Trophoblast cell (in vitro differentiated cells and primary cell): ENCODE measurements at regions not wholly inside any gene's neighbourhood (a gene's known extent, or its start where the extent isn't known, plus 50 kb on each side); places are given as distances from the start of the nearest gene placed in this dataset.

Experiments
- DNase-seq, 2 donors: peaks; one replicate each; pipeline ENCODE4 v3.0.0-alpha.2; 2016
- H2AFZ ChIP-seq: 2 replicates; pipeline ENCODE4 v1.6.1; 2013; ENCODE audit warnings: low read length, moderate library complexity, mild to moderate bottlenecking; ENCODE audit not compliant: insufficient read depth, poor library complexity
- H2AK5ac ChIP-seq: 2 replicates; pipeline ENCODE4 v1.6.1; 2013; ENCODE audit warnings: mild to moderate bottlenecking, low read length
- H2BK120ac ChIP-seq: 2 replicates; pipeline ENCODE4 v1.6.1; 2013; ENCODE audit warnings: low read length, mild to moderate bottlenecking, moderate library complexity; ENCODE audit not compliant: insufficient read depth, poor library complexity
- H2BK12ac ChIP-seq: 2 replicates; pipeline ENCODE4 v1.6.1; 2013; ENCODE audit warnings: mild to moderate bottlenecking, low read length, moderate library complexity
- H2BK5ac ChIP-seq: 2 replicates; pipeline ENCODE4 v1.6.1; 2013; ENCODE audit warnings: low read length, low read depth, moderate library complexity, mild to moderate bottlenecking; ENCODE audit not compliant: poor library complexity
- H3K14ac ChIP-seq: 2 replicates; pipeline ENCODE4 v1.6.1; 2013; ENCODE audit warnings: mild to moderate bottlenecking, low read length
- H3K18ac ChIP-seq: 2 replicates; pipeline ENCODE4 v1.6.1; 2013; ENCODE audit warnings: mild to moderate bottlenecking, low read length
- H3K23ac ChIP-seq: 2 replicates; pipeline ENCODE4 v1.6.1; 2013; ENCODE audit warnings: low read length
- H3K27ac ChIP-seq: 2 replicates; pipeline ENCODE4 v1.5.1; 2013; ENCODE audit warnings: low read depth, mild to moderate bottlenecking, inconsistent platforms, low read length, moderate library complexity
- H3K27me3 ChIP-seq: 2 replicates; pipeline ENCODE4 v1.6.1; 2013; ENCODE audit warnings: inconsistent platforms, mild to moderate bottlenecking, low read length, moderate library complexity; ENCODE audit not compliant: insufficient read depth
- H3K36me3 ChIP-seq, 2 experiments: 1 replicate in 1 of 2; 2 replicates in 1 of 2; pipeline ENCODE4 v1.6.1; 2013; ENCODE audit warnings: low read length in 2 of 2, mild to moderate bottlenecking in 2 of 2, moderate library complexity in 1 of 2; ENCODE audit not compliant: insufficient read depth in 2 of 2, control insufficient read depth in 1 of 2
- H3K4ac ChIP-seq: 2 replicates; pipeline ENCODE4 v1.6.1; 2013; ENCODE audit warnings: low read depth, mild to moderate bottlenecking, low read length, moderate library complexity
- H3K4me1 ChIP-seq, 2 experiments: 1 replicate in 1 of 2; 2 replicates in 1 of 2; pipeline ENCODE4 v1.6.1; 2013; ENCODE audit warnings: low read length in 2 of 2, mild to moderate bottlenecking in 2 of 2, moderate library complexity in 1 of 2; ENCODE audit not compliant: insufficient read depth in 2 of 2, control insufficient read depth in 1 of 2
- H3K4me2 ChIP-seq: 2 replicates; pipeline ENCODE4 v1.6.1; 2013; ENCODE audit warnings: inconsistent platforms, mild to moderate bottlenecking, low read length, moderate library complexity
- H3K4me3 ChIP-seq: 2 replicates; pipeline ENCODE4 v1.5.1; 2013; ENCODE audit warnings: mild to moderate bottlenecking, low read depth, low read length, inconsistent platforms
- H3K79me1 ChIP-seq: one replicate; pipeline ENCODE4 v1.6.1; 2013; ENCODE audit warnings: low read length
- H3K79me2 ChIP-seq: 2 replicates; pipeline ENCODE4 v1.6.1; 2013; ENCODE audit warnings: low read length, mild to moderate bottlenecking; ENCODE audit not compliant: control insufficient read depth, insufficient read depth, poor library complexity
- H3K9ac ChIP-seq: 2 replicates; pipeline ENCODE4 v1.6.1; 2013; ENCODE audit warnings: mild to moderate bottlenecking, low read length
- H3K9me3 ChIP-seq: 2 replicates; pipeline ENCODE4 v1.6.1; 2013; ENCODE audit warnings: low read depth, mild to moderate bottlenecking, control low read depth, inconsistent platforms, low read length; ENCODE audit not compliant: insufficient read depth
- H4K12ac ChIP-seq: 2 replicates; pipeline ENCODE4 v1.6.1; 2013; ENCODE audit warnings: low read depth, mild to moderate bottlenecking, low read length, moderate library complexity
- H4K8ac ChIP-seq: 2 replicates; pipeline ENCODE4 v1.6.1; 2013; ENCODE audit warnings: low read depth, mild to moderate bottlenecking, low read length, moderate library complexity
- H4K91ac ChIP-seq: one replicate; pipeline ENCODE4 v1.6.1; 2013; ENCODE audit warnings: low read depth, mild to moderate bottlenecking, low read length, moderate library complexity
- WGBS: extraction: QIAGEN DNeasy Blood & Tissue Kit; methylation state at CpG from one replicate; pipeline ENCODE4 v1.1.7; 2013; ENCODE audit warnings: missing lambda C conversion rate; ENCODE audit not compliant: insufficient read length, insufficient coverage; ENCODE audit errors: extremely low coverage; 5-methylcytosine and 5-hydroxymethylcytosine counted together

GRCh38 chr2:17442334-17442733, 75.9 kb downstream of the RAD51AP2 start:
- Histone ChIP-seq H4K8ac (no peak overlapping the region), H3K4me2 (no peak overlapping the region), H3K4me1 (peaks cover 5 to 7% of the 10 kb centered on the region in 2 experiments), H3K27ac (no peak overlapping the region), H3K4ac (no peak overlapping the region), H2AFZ (no peak overlapping the region), H4K12ac (no peak overlapping the region), H3K23ac (no peak overlapping the region), H4K91ac (no peak overlapping the region), H3K79me2 (no peaks in the 10 kb centered on the region), H3K4me3 (no peak overlapping the region), H3K79me1 (no peaks in the 10 kb centered on the region), H3K18ac (no peak overlapping the region), H3K9ac (no peak overlapping the region), H3K14ac (no peak overlapping the region), H2BK5ac (no peak overlapping the region), H3K9me3 (no peaks in the 10 kb centered on the region), H3K27me3 (no peaks in the 10 kb centered on the region), H2BK120ac (no peak overlapping the region), H2BK12ac (no peak overlapping the region), H3K36me3 (no peaks in the 10 kb centered on the region), H2AK5ac (no peak overlapping the region)
- DNase-seq: peak; percentile 21 to 64
- no CpG with 5 or more reads among the region's 2 CpGs for WGBS

- Histone ChIP-seq H3K9ac (no peak overlapping the region), H2AFZ (no peak overlapping the region), H3K4me3 (no peak overlapping the region), H3K4me2 (no peak overlapping the region), H3K27ac (no peak overlapping the region), H4K12ac (no peak overlapping the region), H3K18ac (no peak overlapping the region), H3K23ac (no peak overlapping the region), H3K9me3 (no peaks in the 10 kb centered on the region), H4K91ac (no peak overlapping the region), H3K36me3 (no peaks in the 10 kb centered on the region), H3K27me3 (no peaks in the 10 kb centered on the region), H2BK12ac (no peak overlapping the region), H2AK5ac (no peak overlapping the region), H3K79me2 (no peaks in the 10 kb centered on the region), H2BK120ac (no peak overlapping the region), H3K4me1 (peaks cover 5 to 7% of the 10 kb centered on the region in 2 experiments), H3K79me1 (no peaks in the 10 kb centered on the region), H3K4ac (no peak overlapping the region), H3K14ac (no peak overlapping the region), H4K8ac (no peak overlapping the region), H2BK5ac (no peak overlapping the region)
- DNase-seq: no peak
- no CpG with 5 or more reads among the region's 9 CpGs for WGBS
These were observed 76.5 kb downstream of the RAD51AP2 start for GRCh38 chr2:17441790-17442189.

- no peak overlapping the region for H2BK12ac ChIP-seq
- H2BK120ac ChIP-seq: no peak overlapping the region
- H3K23ac ChIP-seq: no peak overlapping the region
- H2AK5ac ChIP-seq: no peak overlapping the region
- no peak overlapping the region for H3K4ac ChIP-seq
- WGBS: no CpG with 5 or more reads among the region's 4 CpGs
- no peak overlapping the region for H4K91ac ChIP-seq
- no peak overlapping the region for H3K27ac ChIP-seq
- H3K4me1 ChIP-seq: peaks cover 5 to 7% of the 10 kb centered on the region in 2 experiments
- no peaks in the 10 kb centered on the region for H3K9me3 ChIP-seq
- no peaks in the 10 kb centered on the region for H3K36me3 ChIP-seq
- H4K12ac ChIP-seq: no peak overlapping the region
- no peak overlapping the region for H3K9ac ChIP-seq
- H3K79me1 ChIP-seq: no peaks in the 10 kb centered on the region
- H3K18ac ChIP-seq: no peak overlapping the region
- H3K4me3 ChIP-seq: no peak overlapping the region
- no peaks in the 10 kb centered on the region for H3K79me2 ChIP-seq
- H3K14ac ChIP-seq: no peak overlapping the region
- DNase-seq: no peak
- H4K8ac ChIP-seq: no peak overlapping the region
- H2AFZ ChIP-seq: no peak overlapping the region
- H3K27me3 ChIP-seq: no peaks in the 10 kb centered on the region
- H2BK5ac ChIP-seq: no peak overlapping the region
- no peak overlapping the region for H3K4me2 ChIP-seq
These were observed 77.0 kb downstream of the RAD51AP2 start for GRCh38 chr2:17441055-17441771.

- H3K36me3 ChIP-seq: no peaks in the 10 kb centered on the region
- no peak overlapping the region for H3K14ac ChIP-seq
- no peak overlapping the region for H3K23ac ChIP-seq
- H3K4ac ChIP-seq: no peak overlapping the region
- no peak overlapping the region for H4K91ac ChIP-seq
- no peak overlapping the region for H2AFZ ChIP-seq
- no peak overlapping the region for H2AK5ac ChIP-seq
- H2BK12ac ChIP-seq: no peak overlapping the region
- H4K12ac ChIP-seq: no peak overlapping the region
- no peak overlapping the region for H3K9ac ChIP-seq
- H3K27ac ChIP-seq: no peak overlapping the region
- H3K4me1 ChIP-seq: no peaks in the 10 kb centered on the region
- H3K79me1 ChIP-seq: no peaks in the 10 kb centered on the region
- WGBS: no CpG with 5 or more reads among the region's 1 CpG
- no peaks in the 10 kb centered on the region for H3K27me3 ChIP-seq
- H3K4me2 ChIP-seq: no peak overlapping the region
- H2BK5ac ChIP-seq: no peak overlapping the region
- no peak overlapping the region for H3K18ac ChIP-seq
- no peaks in the 10 kb centered on the region for H3K9me3 ChIP-seq
- no peak for DNase-seq
- no peak overlapping the region for H2BK120ac ChIP-seq
- H4K8ac ChIP-seq: no peak overlapping the region
- H3K79me2 ChIP-seq: no peaks in the 10 kb centered on the region
- H3K4me3 ChIP-seq: no peak overlapping the region
These were observed 87.9 kb downstream of the RAD51AP2 start for GRCh38 chr2:17430326-17430725.
